ENCODE measurements at regions not wholly inside any gene's neighbourhood (a gene's known extent, or its start where the extent isn't known, plus 50 kb on each side); places are given as distances from the start of the nearest gene placed in this dataset.

DNA sequence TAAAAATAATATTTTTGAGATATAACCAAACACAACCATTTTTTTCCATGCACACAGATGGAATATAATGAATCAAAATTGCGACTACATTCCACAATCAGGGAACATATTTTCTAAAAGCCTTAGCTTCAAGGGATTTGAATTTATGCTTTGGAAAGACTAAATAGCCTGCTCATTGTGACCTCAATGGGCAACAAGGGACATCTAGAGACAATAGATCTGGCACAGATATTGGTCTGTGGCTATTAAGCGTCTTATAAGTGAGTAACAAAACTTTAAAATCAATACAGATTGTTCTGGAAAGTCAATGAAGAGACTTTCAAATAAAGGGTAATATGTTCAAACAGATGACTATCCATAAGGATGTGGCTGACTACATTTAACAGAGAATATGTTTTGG is 660.6 kb upstream of the ADGRL4 start:
- Mint-ChIP-seq H3K36me3 (no peaks in the 10 kb centered on the region), H3K27ac (no peak overlapping the region), H3K4me1 (no peaks in the 10 kb centered on the region), H3K4me3 (no peak overlapping the region), H3K27me3 (ENCODE audit: low read depth in 3 of 3) (peaks cover 0 to 2% (median 0%) of the 10 kb centered on the region in 3 donors), H3K9me3 (peaks cover 0 to 5% (median 2%) of the 10 kb centered on the region in 7 donors)
- Histone ChIP-seq H4K20me1 (ENCODE audit: insufficient read depth, low read length) (no peaks in the 10 kb centered on the region), H2AFZ (ENCODE audit: insufficient read depth, low read depth, low read length, poor library complexity, severe bottlenecking) (no peak overlapping the region), H3K27me3 (ENCODE audit: control insufficient read depth in 2 of 2, insufficient read depth in 2 of 2, low read length in 2 of 2) (no peaks in the 10 kb centered on the region), H3K4me1 (ENCODE audit: control insufficient read depth in 1 of 2, insufficient read depth in 2 of 2, low read length in 2 of 2) (no peaks in the 10 kb centered on the region), H3K9ac (ENCODE audit: insufficient read depth, low read length, poor library complexity, severe bottlenecking) (no peak overlapping the region), H3K27ac (ENCODE audit: low read depth in 1 of 2, low read length in 2 of 2) (no peak overlapping the region), H3K9me3 (replicated peaks in 1 of 2; ENCODE audit: control insufficient read depth in 1 of 2, insufficient read depth in 1 of 2, low read length in 2 of 2) (no peaks in the 10 kb centered on the region), H3K4me3 (replicated peaks in 1 of 3; ENCODE audit: low read depth in 2 of 3, low read length in 3 of 3) (no peak overlapping the region), H3K36me3 (replicated peaks in 1 of 2; ENCODE audit: control insufficient read depth in 1 of 2, insufficient read depth in 2 of 2, low read length in 2 of 2) (no peaks in the 10 kb centered on the region), H3K4me2 (replicated peaks; ENCODE audit: extremely low read depth, low read length, poor library complexity, severe bottlenecking) (no peak overlapping the region), H3K79me2 (ENCODE audit: insufficient read depth, low read length) (no peaks in the 10 kb centered on the region)
- intact Hi-C loops (cut with micrococcal nuclease): no loop called here
- WGBS (ENCODE audit: insufficient coverage): no CpG with 5 or more reads among the region's 2 CpGs
- DNase-seq: no peak
- TF ChIP-seq CTCF (IDR thresholded peaks at IDR 0.05): no peak

DNA sequence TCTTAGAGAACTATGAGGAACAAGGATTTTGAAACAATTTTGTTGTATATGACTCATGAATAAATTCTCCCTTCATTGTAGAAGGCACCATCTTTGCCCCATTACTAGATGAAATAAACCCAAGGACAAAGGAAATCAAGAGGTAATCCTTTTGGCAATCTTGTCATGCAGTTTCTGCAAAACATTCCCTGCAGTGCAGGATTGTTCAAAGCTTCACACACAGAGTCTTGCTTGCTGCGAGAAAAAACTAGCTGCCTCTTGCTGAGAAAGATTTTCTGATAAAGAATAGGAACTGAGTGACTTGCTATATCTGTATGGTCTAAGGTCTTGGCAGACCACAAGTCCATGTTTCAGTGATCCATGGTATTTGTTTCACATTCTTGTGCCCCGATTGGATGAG is 657.4 kb upstream of the ADGRL4 start:
- no peaks in the 10 kb centered on the region for H3K79me2 ChIP-seq (ENCODE audit: insufficient read depth, low read length)
- Mint-ChIP-seq H3K27me3 (ENCODE audit: low read depth in 3 of 3) (no peaks in the 10 kb centered on the region), H3K27ac (no peak overlapping the region), H3K36me3 (no peaks in the 10 kb centered on the region), H3K4me3 (no peak overlapping the region), H3K9me3 (peaks cover 0 to 5% (median 0%) of the 10 kb centered on the region in 7 donors), H3K4me1 (no peaks in the 10 kb centered on the region)
- H4K20me1 ChIP-seq (ENCODE audit: insufficient read depth, low read length): no peaks in the 10 kb centered on the region
- H3K4me1 ChIP-seq (ENCODE audit: control insufficient read depth in 1 of 2, insufficient read depth in 2 of 2, low read length in 2 of 2): no peaks in the 10 kb centered on the region
- H3K27ac ChIP-seq (ENCODE audit: low read depth in 1 of 2, low read length in 2 of 2): no peak overlapping the region
- no peaks in the 10 kb centered on the region for H3K36me3 ChIP-seq (replicated peaks in 1 of 2; ENCODE audit: control insufficient read depth in 1 of 2, insufficient read depth in 2 of 2, low read length in 2 of 2)
- H3K4me2 ChIP-seq (replicated peaks; ENCODE audit: extremely low read depth, low read length, poor library complexity, severe bottlenecking): no peak overlapping the region
- H2AFZ ChIP-seq (ENCODE audit: insufficient read depth, low read depth, low read length, poor library complexity, severe bottlenecking): no peak overlapping the region
- H3K9me3 ChIP-seq (replicated peaks in 1 of 2; ENCODE audit: control insufficient read depth in 1 of 2, insufficient read depth in 1 of 2, low read length in 2 of 2): no peaks in the 10 kb centered on the region
- no peak overlapping the region for H3K4me3 ChIP-seq (replicated peaks in 1 of 3; ENCODE audit: low read depth in 2 of 3, low read length in 3 of 3)
- intact Hi-C loops (cut with micrococcal nuclease): no loop called here
- H3K27me3 ChIP-seq (ENCODE audit: control insufficient read depth in 2 of 2, insufficient read depth in 2 of 2, low read length in 2 of 2): no peaks in the 10 kb centered on the region
- TF ChIP-seq CTCF (IDR thresholded peaks at IDR 0.05): no peak
- DNase-seq: no peak
- 60% methylated on average over 1 of the region's 2 CpGs for WGBS (ENCODE audit: insufficient coverage)
- no peak overlapping the region for H3K9ac ChIP-seq (ENCODE audit: insufficient read depth, low read length, poor library complexity, severe bottlenecking)
